Superior temporal gyrus (tissue), 1 donor: ENCODE measurements at regions not wholly inside any gene's neighbourhood (a gene's known extent, or its start where the extent isn't known, plus 50 kb on each side); places are given as distances from the start of the nearest gene placed in this dataset.

ENCODE experiments used
- DNase-seq: peaks from one replicate; pipeline ENCODE4 v3.0.0-alpha.2; 2016; ENCODE audit errors: extremely low spot score

- DNase-seq = no peak
Measured at GRCh38 chr7:68537774-68538071, 1060.6 kb upstream of the AUTS2 start.

DNA sequence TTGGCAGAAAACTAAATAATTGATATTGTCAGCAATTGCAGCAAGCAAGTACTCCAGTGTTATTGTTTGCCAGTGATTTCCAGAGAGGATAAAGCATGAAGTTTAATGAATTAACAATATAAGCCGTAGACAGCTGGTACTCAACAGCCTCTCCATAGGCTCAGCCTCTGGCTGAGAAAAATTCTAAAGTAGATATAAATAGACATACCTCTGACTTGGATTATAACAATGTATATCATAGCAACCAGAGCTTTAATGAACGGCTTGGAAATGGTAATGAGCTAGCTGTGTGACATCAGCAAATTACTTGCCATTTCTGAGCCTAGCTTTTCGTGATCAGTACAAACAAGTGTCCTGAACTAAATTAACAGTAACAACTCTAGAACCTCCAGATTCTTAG is 1055.4 kb upstream of the AUTS2 start:
- no peak for DNase-seq

- no peak for DNase-seq
Measured at GRCh38 chr7:68544851-68545250, 1053.4 kb upstream of the AUTS2 start.

DNA sequence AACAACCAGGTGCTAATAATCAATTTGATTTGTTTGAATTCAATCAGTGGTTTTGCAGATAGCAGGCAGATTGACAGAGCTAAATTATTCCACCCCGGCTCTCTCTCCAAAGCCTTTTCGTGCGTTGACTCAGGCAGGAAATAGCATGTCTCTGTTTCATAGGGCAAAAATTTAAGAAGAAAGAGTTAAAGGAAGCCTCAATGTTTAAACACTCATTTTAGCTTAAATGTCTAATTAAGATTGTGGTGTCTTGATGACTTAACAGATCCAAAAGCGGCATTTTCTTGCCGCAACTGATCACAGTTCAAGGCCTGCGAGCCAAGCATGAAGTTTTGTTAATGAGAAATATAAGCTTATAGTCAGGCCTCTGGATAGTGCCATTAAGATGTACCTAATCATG is 1051.1 kb upstream of the AUTS2 start:
- no peak for DNase-seq

DNA sequence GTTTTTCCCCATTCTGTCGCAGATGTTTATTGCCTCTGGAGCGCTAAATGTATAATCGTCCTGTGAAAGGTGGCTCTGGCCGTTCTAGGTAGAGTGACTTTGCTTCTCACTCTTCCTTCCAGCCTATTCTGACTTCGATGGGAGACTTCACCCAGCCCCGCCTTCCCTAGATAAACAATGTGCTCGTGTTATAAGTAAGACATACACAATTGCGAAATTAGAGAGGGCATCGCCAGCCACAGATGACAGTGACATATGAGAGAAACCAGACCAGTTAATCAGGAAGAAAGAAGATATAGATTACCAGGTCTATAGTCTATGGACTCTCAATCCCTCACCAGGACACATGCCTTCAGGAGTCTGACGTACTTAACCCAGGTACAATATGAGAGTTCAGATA is 1050.5 kb upstream of the AUTS2 start:
- no peak for DNase-seq

DNA sequence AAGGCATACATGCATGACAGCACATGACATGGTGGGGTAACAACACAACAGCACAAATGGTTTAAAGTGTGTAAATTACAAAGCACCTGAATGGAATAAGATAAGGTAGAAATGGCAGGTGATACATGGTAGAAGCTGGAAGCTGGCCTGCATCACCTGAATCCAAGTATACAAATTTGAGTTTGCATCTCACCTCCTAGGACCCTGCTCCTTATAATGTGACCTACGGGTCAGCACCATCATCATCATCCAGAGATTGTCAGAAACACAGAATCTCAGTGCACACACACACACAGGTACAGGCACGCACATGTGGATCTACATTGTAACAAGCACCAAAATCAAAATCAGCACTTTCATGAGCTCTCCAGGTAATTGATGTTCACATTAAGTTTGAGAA is 1048.2 kb upstream of the AUTS2 start:
- no peak for DNase-seq

GRCh38 chr7:68550635-68551034 is 1047.6 kb upstream of the AUTS2 start:
- no peak for DNase-seq

- no peak for DNase-seq
Measured at GRCh38 chr7:68556537-68556936, 1041.7 kb upstream of the AUTS2 start.

DNA sequence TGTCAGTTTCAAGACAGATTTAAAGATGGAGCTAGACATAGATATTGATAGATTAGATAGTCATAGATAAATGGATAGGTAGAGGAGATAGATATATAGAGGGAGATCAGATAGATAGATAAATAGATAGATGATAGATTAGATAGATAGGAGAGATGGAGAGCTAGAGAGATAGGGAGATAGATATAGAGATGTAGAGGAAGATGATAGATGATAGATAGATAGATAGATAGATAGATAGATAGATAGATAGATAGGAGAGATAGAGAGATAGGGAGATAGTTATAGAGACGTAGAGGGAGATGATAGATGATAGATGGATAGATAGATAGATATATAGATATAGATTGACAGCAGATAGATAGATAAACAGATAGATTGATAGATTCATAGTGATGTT is 1038.8 kb upstream of the AUTS2 start:
- no peak for DNase-seq

- no peak for DNase-seq
Measured at GRCh38 chr7:68562323-68562899, 1035.9 kb upstream of the AUTS2 start.

GRCh38 chr7:68564306-68565135 is 1033.8 kb upstream of the AUTS2 start:
- DNase-seq = no peak

GRCh38 chr7:68571286-68571685 is 1027.0 kb upstream of the AUTS2 start:
- no peak for DNase-seq

DNA sequence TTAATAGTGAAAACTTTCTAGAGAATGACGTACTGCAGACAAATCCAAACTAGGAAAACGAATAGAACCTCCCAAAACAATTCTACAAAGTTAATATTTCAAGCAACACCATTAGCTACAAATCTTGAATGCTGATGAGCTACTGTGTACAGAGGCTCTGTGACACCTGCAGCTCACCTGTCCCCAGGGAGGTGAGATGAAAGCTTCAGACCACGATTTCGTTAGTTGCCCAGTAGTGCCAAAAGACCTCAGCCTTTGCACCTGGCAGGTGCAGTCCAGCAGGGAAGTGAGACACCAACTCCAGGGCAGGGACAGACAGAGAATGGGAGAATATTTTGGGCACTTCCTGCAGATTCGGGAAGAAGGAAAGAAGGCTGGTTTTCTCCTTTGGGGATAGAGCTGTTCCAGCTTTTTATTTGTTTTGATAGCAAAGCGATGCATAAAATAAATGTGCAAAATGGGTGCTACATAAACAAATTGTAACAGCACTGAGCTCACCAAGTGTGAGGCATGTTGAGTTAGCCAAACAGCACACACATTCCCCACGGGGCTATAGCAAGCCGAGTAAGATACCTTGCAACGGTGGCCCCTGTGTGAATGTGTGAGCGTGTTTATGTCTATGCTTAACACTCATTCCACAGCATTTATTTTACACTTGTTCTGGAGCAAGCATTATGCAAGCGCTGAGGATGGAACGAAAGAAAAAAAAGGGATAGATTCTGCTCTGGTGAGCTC is 1024.8 kb upstream of the AUTS2 start:
- DNase-seq = peak; percentile 13

- no peak for DNase-seq
Measured at GRCh38 chr7:68576366-68576765, 1021.9 kb upstream of the AUTS2 start.

DNA sequence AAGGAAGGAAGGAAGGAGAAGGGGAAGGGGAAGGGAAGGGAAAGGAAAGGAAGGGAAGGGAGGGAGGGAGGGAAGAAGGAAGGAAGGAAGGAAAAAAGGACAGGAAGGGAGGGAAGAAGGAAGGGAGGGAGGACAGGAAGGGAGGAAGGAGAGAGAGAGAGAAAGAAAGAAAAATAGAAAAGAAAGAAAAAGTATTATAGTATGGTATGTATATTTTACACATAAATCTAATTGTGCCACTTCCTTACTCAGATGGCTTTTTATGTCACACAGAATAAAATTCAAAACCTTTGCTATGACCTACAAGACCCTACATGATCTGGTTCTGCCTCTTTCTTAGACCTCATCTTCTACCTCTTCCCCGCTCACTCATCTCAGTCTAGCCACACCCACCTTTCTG is 1016.9 kb upstream of the AUTS2 start:
- no peak for DNase-seq

DNA sequence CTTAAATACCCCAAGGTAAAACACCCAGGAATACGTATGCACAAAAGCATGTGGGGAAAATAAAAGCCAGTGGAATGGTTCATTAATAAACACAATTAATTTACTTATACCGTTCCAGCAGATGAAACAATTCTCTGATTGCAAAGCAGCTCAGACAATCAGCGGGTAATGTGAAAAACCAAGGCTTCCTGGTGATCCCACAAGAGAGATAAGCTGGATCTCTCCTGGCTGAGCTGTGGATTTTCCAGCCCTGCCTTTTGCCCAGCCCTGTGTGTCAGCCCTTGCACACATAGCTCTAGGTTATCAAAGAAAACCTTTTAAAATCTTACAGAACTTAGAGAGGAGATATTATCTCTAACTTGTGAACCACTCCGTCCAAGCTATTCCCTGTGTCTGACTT is 1010.7 kb upstream of the AUTS2 start:
- no peak for DNase-seq

DNA sequence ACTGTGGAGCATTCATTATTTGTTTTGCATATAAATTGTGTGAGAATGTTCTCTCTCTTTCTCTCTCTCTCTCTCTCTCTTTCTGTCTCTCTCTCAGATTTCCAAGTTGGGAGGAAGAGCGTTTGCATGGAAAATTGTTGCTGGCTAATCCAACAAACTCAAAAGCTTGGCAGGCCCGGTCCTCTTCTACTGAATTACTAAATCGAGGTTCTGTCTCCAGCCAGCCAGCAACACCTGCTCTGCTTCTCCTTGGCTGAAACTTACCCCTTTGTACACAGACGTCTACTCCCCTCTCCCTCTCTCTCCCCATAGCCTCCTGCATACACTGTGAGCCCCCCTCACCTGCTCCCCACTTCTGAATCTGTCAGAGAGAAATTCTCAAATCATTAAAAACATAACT is 996.4 kb upstream of the AUTS2 start:
- no peak for DNase-seq

DNA sequence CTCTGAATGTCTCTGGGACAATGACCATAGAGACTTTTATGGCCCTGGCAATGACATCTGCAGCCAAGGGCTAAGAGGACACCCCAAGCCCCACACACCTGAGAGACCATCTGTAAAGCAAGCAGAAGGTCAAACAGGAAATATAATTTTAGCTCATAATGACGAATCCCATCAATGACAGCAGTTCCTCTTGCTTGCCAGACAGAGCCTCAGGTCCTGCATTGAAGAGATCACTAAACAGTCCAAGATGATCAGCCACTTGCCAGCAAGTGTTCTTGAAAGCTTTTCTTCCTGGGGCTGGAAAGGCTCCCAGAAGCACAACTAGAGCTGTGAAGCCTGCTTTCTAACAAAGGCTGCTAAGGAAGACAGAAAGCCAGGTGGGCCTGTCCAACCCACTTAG is 993.7 kb upstream of the AUTS2 start:
- no peak for DNase-seq

DNA sequence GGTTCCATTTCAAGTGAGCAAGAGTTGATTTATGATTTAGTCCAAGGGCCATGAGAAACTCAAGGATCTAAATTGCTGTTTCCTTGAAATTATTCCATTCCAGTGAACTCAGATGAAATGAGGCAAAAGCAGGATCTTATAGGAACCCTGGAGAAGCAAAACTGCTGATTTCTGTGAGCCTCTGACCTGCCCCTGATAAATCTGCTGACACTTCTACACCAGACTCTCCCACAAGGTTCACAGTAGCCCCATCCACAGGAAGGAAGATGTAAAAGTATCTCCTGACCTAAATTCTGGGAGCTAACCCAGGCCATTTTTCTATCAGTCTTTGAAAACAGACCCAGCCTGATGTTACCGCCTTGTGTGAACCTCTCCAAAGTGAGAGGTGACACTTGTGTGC is 987.6 kb upstream of the AUTS2 start:
- DNase-seq = no peak

- no peak for DNase-seq
Measured at GRCh38 chr7:68613405-68613804, 984.9 kb upstream of the AUTS2 start.

- DNase-seq = no peak
Measured at GRCh38 chr7:68613897-68614296, 984.4 kb upstream of the AUTS2 start.

- peak; percentile 26 for DNase-seq
Measured at GRCh38 chr7:68619526-68619925, 978.7 kb upstream of the AUTS2 start.

- no peak for DNase-seq
Measured at GRCh38 chr7:68622500-68622899, 975.8 kb upstream of the AUTS2 start.
